SK-N-DZ (cell line): ENCODE measurements at regions not wholly inside any gene's neighbourhood (a gene's known extent, or its start where the extent isn't known, plus 50 kb on each side); places are given as distances from the start of the nearest gene placed in this dataset.

Experiments used
- DNase-seq: peaks from one replicate; pipeline ENCODE4 v3.0.0-alpha.2; 2015; ENCODE audit warnings: low spot score

DNA sequence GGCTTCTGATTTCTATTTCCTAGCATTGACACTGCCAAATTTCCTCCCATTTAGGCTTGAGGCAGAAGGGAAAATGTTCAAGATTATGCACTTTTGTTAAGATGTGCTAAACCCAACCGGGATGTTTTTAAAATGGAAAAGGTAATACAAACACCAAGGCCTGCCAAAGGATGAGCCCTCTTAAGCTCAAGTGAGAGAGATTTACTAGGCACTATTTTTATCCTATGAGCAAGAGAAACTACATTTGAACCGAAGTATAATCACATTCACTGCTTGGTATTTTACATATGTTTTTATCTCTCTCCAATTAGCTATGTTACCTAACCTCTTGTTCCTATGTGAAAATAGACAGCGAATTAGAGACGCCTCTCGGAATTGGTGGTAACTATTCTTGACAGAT lies 295.8 kb downstream of the GABRB3 start:
- no peak for DNase-seq

- no peak for DNase-seq
Observed at GRCh38 chr15:26475554-26475953, 297.3 kb downstream of the GABRB3 start.

DNA sequence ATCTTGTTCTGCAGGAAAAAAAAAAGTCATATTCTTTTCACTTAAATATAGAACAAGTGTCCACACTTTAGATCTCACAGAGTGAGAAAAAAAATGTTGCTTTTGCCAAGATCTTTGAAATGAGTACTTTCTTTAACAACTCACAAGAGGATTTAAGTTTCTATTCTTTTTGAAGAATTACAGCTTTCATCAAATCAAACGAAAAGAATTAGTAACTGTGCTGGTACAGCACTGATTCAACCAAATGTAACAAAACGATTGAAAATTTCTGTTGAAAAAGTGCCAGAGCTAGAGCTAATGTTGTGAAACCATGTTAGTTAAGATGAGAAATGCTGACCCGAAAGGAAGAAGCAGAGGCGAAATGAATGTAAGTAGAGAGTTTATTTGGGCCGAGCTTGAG lies 300.2 kb downstream of the GABRB3 start:
- DNase-seq: no peak

DNA sequence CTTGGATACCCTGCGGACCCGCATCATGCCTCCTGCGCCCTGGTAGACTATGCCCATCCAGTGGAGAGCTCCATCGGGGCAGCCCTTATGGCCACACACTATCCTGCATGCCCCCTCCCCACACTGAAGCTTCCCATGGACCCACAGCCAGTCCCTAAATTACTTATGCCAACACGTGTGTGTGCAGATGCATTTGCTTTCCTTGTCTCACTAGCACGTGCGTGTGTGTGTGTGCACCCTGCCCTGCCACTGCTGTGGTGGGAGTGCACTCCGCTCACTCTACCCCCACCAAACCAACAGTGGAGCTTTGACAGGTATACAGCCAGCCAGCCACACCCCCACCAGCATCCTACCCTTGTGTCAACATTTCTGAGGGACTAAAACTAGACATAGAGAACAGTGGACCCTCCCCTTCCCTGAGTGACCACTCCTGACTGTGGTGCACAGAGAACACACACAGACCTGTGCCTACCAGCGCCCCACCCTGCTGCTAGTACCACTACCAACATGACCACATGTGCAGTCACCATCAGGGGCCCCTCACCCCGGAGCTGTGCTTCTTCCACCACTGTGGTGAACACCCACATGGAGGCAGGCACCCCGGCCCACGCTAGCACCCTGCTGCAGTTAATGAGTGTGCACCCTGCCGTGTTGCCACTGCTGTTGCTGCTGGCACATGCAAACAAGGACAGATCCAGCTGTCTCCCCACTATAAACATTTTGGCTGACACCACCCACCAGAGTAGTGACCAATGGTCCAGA lies 310.8 kb downstream of the GABRB3 start:
- no peak for DNase-seq

- no peak for DNase-seq
Observed at GRCh38 chr15:26460165-26460564, 312.7 kb downstream of the GABRB3 start.

- no peak for DNase-seq
Observed at GRCh38 chr15:26455828-26456227, 317.0 kb downstream of the GABRB3 start.

DNA sequence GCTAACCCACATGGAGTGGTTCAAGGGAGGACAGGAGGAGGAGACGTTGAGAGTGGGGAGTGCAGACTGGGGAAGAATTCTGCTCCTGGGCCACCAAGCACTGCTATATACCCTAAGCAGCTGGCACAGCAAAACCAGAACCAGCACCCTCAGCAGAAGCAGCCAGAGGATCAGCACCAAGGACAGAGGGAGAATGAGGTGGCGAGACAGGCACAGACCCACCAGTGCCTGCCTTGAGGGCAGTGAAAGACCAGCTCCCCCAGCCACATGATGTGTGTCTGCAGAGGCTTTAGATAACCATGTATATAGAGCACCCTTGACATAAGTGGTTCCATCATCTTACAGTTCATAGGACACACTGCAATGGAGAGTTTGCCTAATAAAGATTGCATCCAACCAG lies 319.0 kb downstream of the GABRB3 start:
- no peak for DNase-seq

DNA sequence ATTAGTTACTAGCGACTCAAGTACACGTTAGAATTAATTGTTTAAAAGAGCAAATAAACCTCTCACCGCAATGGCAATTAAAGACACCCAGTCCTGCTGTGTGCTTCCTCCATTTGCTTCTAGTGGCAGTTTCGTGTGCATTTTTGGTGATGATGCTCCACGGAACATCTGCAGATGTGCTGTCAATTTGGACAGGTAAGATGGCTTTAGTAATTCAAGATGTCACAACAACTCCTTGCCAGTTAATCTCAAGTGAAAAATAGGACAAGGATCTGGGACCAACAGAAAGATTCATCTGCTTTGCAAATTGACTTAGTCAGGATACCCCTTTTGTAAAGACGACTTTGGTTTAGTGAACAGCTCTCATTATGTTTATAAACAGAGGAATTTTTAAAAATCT lies 320.9 kb downstream of the GABRB3 start:
- DNase-seq: no peak

DNA sequence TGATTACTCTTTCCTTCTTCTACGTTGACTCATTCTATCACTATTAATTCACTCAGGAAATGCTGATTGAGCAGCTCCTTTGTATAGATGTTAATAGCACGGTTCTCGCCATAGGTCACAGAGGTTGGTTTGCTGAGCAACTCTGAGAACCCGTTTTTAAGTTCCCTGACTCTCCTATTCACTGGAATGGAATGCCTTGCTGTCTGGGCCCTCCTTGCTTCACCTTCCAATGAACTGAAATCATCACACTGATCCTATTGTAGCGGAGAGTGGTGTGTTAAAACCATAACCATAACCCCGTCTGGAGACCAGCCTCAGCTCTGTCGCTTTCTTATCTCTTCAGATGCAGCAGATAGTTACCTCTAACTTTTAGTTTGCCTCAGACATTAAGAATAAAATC lies 323.6 kb downstream of the GABRB3 start:
- DNase-seq: no peak

DNA sequence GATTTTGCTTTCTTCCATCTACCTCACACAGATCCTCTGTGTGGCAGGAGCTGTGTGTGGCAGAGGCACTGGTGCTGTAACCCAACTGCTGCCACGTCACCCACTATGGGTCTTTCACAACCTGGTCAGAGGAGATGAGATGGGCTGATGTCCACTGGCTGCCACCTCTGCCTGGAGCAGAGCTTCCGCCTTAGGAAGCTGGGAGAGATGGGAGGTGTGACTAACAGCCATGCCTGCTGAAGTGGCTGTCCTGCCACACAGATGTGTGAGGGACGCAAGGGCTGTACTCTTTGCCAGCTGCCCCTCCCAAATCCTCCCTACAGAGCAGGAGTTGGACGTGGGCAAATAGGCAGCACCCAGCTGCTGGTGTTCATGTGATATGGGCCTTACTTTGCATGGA lies 329.5 kb downstream of the GABRB3 start:
- DNase-seq: no peak

DNA sequence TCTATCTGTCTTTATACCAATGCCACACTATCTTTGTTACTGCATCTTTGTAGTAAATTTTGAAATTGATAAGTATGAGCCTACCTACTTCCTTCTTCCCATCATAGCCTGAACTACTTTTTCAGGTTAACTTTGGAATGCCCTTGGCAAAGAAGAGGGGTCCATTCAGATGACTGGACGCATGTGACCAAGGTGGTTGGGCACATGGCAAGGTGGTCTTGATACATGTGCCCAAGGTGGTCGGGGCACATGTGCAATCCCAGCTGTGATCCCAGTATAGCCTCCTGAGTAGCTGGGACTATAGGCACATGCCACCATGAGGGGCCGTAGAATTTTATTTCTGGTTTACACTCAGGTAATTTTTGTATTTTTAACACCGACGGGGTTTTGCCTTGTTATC lies 330.2 kb downstream of the GABRB3 start:
- DNase-seq: no peak

- no peak for DNase-seq
Observed at GRCh38 chr15:26439681-26440080, 333.2 kb downstream of the GABRB3 start.

DNA sequence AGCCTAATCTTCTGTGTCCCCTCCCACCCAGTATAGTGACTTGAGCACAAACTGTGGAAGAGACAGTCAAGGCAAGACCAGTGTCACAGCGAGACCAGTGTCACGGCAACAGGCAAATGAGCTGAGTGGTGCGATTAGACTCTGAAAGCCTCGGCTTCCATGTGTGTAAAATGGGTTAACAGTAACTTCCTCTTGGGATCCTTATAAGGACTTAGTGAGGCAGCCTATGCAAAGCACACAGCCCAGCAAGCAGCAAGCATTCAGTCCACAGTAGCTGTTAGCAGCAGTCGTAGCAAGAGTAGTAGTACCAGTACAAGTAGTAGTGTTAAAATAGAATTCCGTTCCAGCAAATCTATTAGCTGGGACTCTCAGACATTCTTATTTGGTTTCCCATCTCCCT lies 334.1 kb downstream of the GABRB3 start:
- DNase-seq: no peak

DNA sequence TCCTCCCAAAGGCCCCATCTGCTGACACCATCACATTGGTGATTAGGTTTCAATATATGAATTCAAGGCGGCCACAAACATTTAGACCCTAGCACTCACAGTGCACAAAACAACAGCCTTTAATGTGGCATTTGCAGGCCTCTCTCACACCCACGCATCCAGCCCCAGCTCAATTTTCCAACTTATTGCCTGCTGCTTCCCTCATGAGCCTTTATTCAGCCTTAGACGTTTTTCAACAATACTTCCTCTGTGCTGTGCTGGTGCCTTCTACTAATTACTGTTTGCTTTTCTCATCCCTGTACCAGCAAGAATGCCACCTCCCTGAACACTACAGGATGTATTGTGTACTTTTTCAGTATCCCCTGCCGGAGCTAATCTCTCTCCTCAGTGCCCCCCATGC lies 334.6 kb downstream of the GABRB3 start:
- no peak for DNase-seq

DNA sequence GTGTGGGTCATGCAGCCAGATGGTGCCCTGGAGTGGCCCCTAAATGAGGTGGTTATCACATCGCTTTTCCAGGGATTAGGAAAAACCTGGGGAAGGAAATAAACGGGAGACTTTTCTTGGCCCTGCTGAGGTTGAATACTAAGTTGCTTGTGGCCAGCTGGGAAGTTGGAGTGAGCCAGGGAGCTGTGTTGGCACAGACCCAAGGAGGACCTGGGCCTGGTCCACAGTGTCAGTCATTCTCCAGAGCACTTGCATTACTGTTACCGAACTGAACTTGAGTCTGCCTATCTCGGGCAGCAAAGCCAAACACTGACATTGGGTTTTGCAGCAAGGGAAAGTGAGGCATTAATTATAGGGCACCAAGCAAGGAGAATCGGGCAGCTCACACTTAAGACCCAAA lies 339.0 kb downstream of the GABRB3 start:
- no peak for DNase-seq

GRCh38 chr15:26433060-26433459 lies 339.8 kb downstream of the GABRB3 start:
- DNase-seq: no peak

- no peak for DNase-seq
Observed at GRCh38 chr15:26421065-26421464, 351.8 kb downstream of the GABRB3 start.

DNA sequence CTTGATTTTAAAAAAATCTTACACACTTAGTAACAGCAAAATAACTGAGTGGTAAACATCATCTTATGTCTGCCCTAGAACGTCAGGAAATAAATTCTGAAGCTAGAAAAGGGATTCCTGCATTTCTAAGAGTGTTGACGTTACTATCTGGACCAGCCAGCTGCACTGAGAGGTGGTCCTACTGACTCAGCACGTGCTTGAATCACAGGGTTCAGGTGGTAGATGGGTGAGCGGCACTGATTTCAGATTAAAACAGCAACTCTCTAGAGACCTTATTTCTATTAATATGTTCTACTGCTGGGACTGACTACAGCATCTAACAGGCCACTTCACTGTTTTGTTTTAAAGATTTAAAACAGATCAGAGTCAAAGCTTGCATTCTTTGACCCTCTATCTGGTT lies 377.2 kb downstream of the GABRB3 start:
- no peak for DNase-seq

DNA sequence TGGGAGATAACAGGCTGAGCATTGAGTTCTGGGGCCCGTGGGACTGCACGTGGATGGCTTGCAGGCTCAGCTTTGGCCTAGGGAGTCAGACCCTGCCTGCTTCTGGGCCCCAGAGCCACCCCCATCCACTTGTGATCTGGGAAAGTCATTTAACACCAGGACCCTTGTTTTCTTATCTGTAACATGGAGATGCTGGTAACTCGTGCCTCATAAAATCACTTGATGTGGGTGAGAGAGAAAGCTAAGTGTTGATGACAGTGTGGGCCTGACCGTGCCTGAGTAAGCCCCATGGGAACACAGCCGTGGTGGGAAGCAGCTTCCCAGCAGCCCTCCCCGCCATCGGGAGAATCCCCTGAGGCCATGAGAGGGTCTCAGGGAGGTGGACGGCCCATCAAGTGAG lies 378.1 kb downstream of the GABRB3 start:
- DNase-seq: no peak

- DNase-seq: no peak
Observed at GRCh38 chr15:26392956-26393355, 379.9 kb downstream of the GABRB3 start.

GRCh38 chr15:26391567-26392194 lies 381.2 kb downstream of the GABRB3 start:
- DNase-seq: no peak

DNA sequence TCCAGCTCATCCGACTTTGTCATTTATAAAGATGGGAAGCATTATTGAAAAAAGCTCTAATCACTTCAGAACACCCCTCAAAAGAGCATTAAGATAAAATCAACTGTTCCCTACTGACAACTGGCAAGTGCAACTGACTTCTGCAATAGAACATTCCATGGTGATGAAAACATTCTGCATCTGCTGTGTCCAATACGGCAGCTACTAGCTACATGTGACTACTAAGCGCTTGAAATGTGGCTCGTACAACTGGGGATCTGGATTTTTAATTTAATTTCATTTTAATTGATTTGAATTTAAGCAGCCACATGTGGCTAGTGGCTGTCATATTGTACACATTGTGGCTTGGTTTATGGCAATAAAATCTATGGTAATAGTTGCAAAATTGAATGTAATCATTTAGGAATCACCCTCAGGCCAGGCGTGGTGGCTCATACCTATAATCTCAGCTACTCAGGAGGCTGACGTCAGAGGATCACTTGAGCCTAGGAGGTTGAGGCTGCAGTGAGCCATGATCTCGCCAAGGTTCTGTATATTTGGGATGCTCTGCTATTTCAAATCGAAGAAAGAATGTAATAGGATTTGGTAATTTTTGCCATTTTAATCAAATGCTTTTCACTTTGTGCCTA lies 390.3 kb downstream of the GABRB3 start:
- peak; percentile 4 for DNase-seq

DNA sequence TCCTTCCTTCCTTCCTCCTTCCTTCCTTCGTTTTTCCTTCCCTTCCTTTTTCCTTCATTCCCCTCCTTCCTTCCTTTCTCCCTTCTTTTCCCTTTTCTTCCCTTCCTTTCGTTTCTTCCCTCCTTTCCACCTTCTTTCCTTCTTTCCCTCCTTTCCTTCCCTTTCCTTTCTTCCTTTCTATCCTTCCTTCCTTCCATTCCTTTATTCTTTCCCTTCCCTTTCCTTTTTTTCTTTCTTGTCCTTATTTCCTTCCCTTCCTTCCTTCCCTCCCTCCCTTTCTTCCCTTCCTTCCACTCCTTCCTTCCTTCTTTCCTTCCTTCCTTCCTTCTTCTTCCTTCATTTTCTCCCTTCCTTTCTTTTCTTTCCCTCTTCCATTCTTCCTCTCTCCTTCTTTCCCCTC lies 394.6 kb downstream of the GABRB3 start:
- no peak for DNase-seq
